ENCODE measurements at regions not wholly inside any gene's neighbourhood (a gene's known extent, or its start where the extent isn't known, plus 50 kb on each side); places are given as distances from the start of the nearest gene placed in this dataset.

DNA sequence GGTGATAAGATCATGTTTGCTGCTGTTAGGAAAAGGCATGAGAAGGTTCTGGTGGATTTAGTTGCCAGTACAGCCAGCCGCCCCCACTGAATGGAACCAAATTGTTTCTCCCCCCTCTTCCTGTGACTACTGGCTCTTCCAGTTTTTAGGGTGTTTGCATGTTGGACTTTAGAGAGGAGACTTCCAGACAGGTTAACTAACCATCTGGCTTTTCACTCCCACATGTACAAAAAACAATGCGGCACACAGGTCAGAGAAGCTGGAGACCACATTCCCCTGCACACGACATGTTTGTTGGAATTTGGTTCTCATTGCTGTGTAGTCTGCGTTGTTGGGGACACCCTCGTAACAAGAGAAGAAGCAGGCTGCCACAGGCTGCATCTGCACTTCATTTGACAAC, 103.9 kb upstream of the TMEM132C start:
- TF ChIP-seq, protein P1, sequence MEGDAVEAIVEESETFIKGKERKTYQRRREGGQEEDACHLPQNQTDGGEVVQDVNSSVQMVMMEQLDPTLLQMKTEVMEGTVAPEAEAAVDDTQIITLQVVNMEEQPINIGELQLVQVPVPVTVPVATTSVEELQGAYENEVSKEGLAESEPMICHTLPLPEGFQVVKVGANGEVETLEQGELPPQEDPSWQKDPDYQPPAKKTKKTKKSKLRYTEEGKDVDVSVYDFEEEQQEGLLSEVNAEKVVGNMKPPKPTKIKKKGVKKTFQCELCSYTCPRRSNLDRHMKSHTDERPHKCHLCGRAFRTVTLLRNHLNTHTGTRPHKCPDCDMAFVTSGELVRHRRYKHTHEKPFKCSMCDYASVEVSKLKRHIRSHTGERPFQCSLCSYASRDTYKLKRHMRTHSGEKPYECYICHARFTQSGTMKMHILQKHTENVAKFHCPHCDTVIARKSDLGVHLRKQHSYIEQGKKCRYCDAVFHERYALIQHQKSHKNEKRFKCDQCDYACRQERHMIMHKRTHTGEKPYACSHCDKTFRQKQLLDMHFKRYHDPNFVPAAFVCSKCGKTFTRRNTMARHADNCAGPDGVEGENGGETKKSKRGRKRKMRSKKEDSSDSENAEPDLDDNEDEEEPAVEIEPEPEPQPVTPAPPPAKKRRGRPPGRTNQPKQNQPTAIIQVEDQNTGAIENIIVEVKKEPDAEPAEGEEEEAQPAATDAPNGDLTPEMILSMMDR (IDR thresholded peaks at IDR 0.05; ENCODE audit: low read length): no peak
- no peak for TF ChIP-seq EZH2 (IDR thresholded peaks at IDR 0.05; ENCODE audit: borderline replicate concordance, low read length)
